ENCODE measurements at regions not wholly inside any gene's neighbourhood (a gene's known extent, or its start where the extent isn't known, plus 50 kb on each side); places are given as distances from the start of the nearest gene placed in this dataset.

GRCh38 chr12:102551186-102551585, 70.8 kb upstream of the IGF1 start:
- no peak for TF ChIP-seq GTF2F1 (IDR thresholded peaks at IDR 0.05; ENCODE audit: borderline replicate concordance, low read depth, low read length)
- no peak for TF ChIP-seq POLR2AphosphoS5 (IDR thresholded peaks at IDR 0.05; ENCODE audit: low read depth, low read length)
- TF ChIP-seq RAD21 (IDR thresholded peaks at IDR 0.05 in 1 of 2, conservative IDR thresholded peaks at IDR 0.05 in 1 of 2; ENCODE audit: low read depth in 2 of 2, low read length in 2 of 2): no peak
- TF ChIP-seq POLR2A (IDR thresholded peaks at IDR 0.05; ENCODE audit: control extremely low read depth in 1 of 2, low read depth in 2 of 2, low read length in 2 of 2): no peak

All from H1 (cell line).